GM23338 (cell line): ENCODE measurements at regions not wholly inside any gene's neighbourhood (a gene's known extent, or its start where the extent isn't known, plus 50 kb on each side); places are given as distances from the start of the nearest gene placed in this dataset.

Experiments
- CREB1 ChIP-seq: fragments of 250-450 bp; sonication (Bioruptor Pico); IDR thresholded peaks from 2 replicates; pipeline ENCODE4 v1.5.0; 2020; ENCODE audit warnings: low read depth, mild to moderate bottlenecking, moderate library complexity
- CTCF ChIP-seq, 2 experiments: fragments of 200-600 bp in 1 of 2; sonication (generic) in 1 of 2; conservative IDR thresholded peaks; 2 replicates each; pipeline versions ENCODE4 v1.5.1 to v1.6.1; 2016 to 2017; ENCODE audit warnings: antibody characterized with exemption in 2 of 2, low read depth in 2 of 2, mild to moderate bottlenecking in 2 of 2, moderate library complexity in 1 of 2
- EZH2 ChIP-seq: fragments of 200-600 bp; sonication (generic); IDR thresholded peaks from one replicate; pipeline ENCODE4 v1.8.0; 2017; ENCODE audit warnings: antibody characterized with exemption, mild to moderate bottlenecking, low read depth; ENCODE audit not compliant: unreplicated experiment
- POLR2AphosphoS5 ChIP-seq: IDR thresholded peaks from 2 replicates; pipeline ENCODE4 v1.6.1; 2016; ENCODE audit warnings: antibody characterized with exemption, low read depth
- REST ChIP-seq: IDR thresholded peaks from one replicate; pipeline ENCODE4 v1.6.1; 2018; ENCODE audit warnings: antibody characterized with exemption; ENCODE audit not compliant: unreplicated experiment

DNA sequence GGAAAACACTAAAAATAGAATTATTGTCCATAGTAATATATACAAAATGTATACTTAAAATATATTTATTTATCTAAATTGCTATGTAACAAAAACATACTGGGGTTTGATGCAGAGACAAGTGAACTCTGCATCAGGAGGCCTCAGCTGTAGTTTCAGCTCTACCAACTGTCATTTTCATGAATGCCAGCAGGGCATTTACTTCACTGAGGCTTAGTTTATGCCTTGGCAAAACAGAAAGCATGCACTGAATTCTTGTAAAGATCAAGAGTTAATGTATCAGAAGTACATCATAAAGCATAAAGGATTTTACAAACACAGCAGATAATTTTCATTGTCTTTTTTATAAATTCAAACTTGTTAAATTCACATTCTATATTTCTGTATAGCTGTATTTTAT is 577.0 kb downstream of the C4orf33 start:
- no peak for TF ChIP-seq CTCF (conservative IDR thresholded peaks at IDR 0.05; ENCODE audit: low read depth in 2 of 2)
- TF ChIP-seq REST = no peak
- no peak for TF ChIP-seq EZH2
- no peak for TF ChIP-seq CREB1 (CRISPR knock-in tag)
- no peak for TF ChIP-seq POLR2AphosphoS5
